Fibroblast of lung (primary cell): ENCODE measurements at regions not wholly inside any gene's neighbourhood (a gene's known extent, or its start where the extent isn't known, plus 50 kb on each side); places are given as distances from the start of the nearest gene placed in this dataset.

Experiments
- CTCF ChIP-seq, 2 donors: IDR thresholded peaks in 1 of 2; conservative IDR thresholded peaks in 1 of 2; 1 replicate in 1 of 2; 2 replicates in 1 of 2; pipeline ENCODE4 v1.5.1; 2011 to 2012; ENCODE audit warnings: low read length in 2 of 2, control low read depth in 1 of 2, inconsistent platforms in 1 of 2, low read depth in 1 of 2, mild to moderate bottlenecking in 1 of 2
- EZH2 ChIP-seq: IDR thresholded peaks from 2 replicates; pipeline ENCODE4 v1.5.1; 2012; ENCODE audit warnings: low read length, control low read depth, mild to moderate bottlenecking; ENCODE audit errors: missing control alignments

DNA sequence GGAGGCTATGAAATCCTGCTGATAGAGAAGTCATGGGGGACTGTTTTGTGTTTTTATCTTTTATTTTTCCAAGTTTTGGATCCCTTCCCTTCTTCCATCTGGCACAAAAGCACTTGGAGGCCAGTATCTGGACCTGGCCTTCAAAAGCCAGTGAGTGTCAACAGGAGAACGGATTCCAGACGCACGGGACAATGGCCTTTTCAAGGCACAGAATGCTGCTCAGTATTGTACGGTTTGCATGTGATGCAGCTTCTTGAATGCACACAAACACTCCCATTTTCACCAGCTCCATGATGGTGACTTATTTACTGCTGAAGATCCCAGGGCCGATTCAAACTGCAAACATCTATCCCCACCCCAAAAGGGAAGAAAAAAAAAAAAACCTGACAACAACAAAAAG lies 145.4 kb downstream of the CPEB2 start:
- TF ChIP-seq CTCF (conservative IDR thresholded peaks at IDR 0.05 in 1 of 2, IDR thresholded peaks at IDR 0.05 in 1 of 2; ENCODE audit: low read depth in 1 of 2, low read length in 2 of 2) (no peak), EZH2 (no peak)
